Endothelial cell (in vitro differentiated cells): ENCODE measurements at regions not wholly inside any gene's neighbourhood (a gene's known extent, or its start where the extent isn't known, plus 50 kb on each side); places are given as distances from the start of the nearest gene placed in this dataset.

Experiments
- DNase-seq: peaks from one replicate; pipeline ENCODE4 v3.0.0; 2021; ENCODE audit warnings: low spot score
- H3K27ac Mint-ChIP-seq: one replicate; pipeline ENCODE4 v1.8.0; 2021; ENCODE audit warnings: mixed read lengths, inconsistent platforms; ENCODE audit not compliant: unreplicated experiment
- H3K27me3 Mint-ChIP-seq: one replicate; pipeline ENCODE4 v1.8.0; 2021; ENCODE audit warnings: mild to moderate bottlenecking, moderate library complexity, mixed read lengths, inconsistent platforms; ENCODE audit not compliant: unreplicated experiment
- H3K36me3 Mint-ChIP-seq: one replicate; pipeline ENCODE4 v1.8.0; 2021; ENCODE audit warnings: mild to moderate bottlenecking, low read depth, mixed read lengths, inconsistent platforms; ENCODE audit not compliant: unreplicated experiment
- H3K4me1 Mint-ChIP-seq: one replicate; pipeline ENCODE4 v1.8.0; 2021; ENCODE audit warnings: mild to moderate bottlenecking, mixed read lengths, inconsistent platforms; ENCODE audit not compliant: unreplicated experiment
- H3K4me3 Mint-ChIP-seq: one replicate; pipeline ENCODE4 v1.8.0; 2021; ENCODE audit warnings: mild to moderate bottlenecking, mixed read lengths, inconsistent platforms; ENCODE audit not compliant: unreplicated experiment
- H3K9me3 Mint-ChIP-seq: one replicate; pipeline ENCODE4 v1.8.0; 2021; ENCODE audit warnings: mixed read lengths, inconsistent platforms; ENCODE audit not compliant: unreplicated experiment
- CTCF ChIP-seq: fragments of 200-600 bp; sonication (generic); IDR thresholded peaks from one replicate; pipeline ENCODE4 v1.5.0; 2021; ENCODE audit warnings: antibody characterized with exemption; ENCODE audit not compliant: unreplicated experiment

GRCh38 chr12:77251799-77252198 lies 186.4 kb upstream of the E2F7 start:
- no peaks in the 10 kb centered on the region for H3K36me3 Mint-ChIP-seq
- no peaks in the 10 kb centered on the region for H3K27me3 Mint-ChIP-seq
- no peak overlapping the region for H3K4me3 Mint-ChIP-seq

GRCh38 chr12:77249892-77250291 lies 184.5 kb upstream of the E2F7 start:
- H3K4me3 Mint-ChIP-seq, result no peak overlapping the region
- TF ChIP-seq CTCF, result no peak
- H3K36me3 Mint-ChIP-seq, result no peaks in the 10 kb centered on the region
- no peaks in the 10 kb centered on the region for H3K27me3 Mint-ChIP-seq
- no peaks in the 10 kb centered on the region for H3K9me3 Mint-ChIP-seq
- no peak overlapping the region for H3K27ac Mint-ChIP-seq
- DNase-seq, result no peak
- peaks cover 8% of the 10 kb centered on the region for H3K4me1 Mint-ChIP-seq

More at GRCh38 chr12:77251799-77252198, 186.4 kb upstream of the E2F7 start:
- TF ChIP-seq CTCF, result no peak
- peaks cover 8% of the 10 kb centered on the region for H3K4me1 Mint-ChIP-seq
- H3K27ac Mint-ChIP-seq, result no peak overlapping the region
- no peak for DNase-seq
- no peaks in the 10 kb centered on the region for H3K9me3 Mint-ChIP-seq

- Mint-ChIP-seq H3K36me3 (no peaks in the 10 kb centered on the region), H3K4me3 (no peak overlapping the region), H3K9me3 (no peaks in the 10 kb centered on the region), H3K27me3 (no peaks in the 10 kb centered on the region), H3K27ac (no peak overlapping the region), H3K4me1 (peaks cover 8% of the 10 kb centered on the region)
- no peak for DNase-seq
- no peak for TF ChIP-seq CTCF
These were observed 182.7 kb upstream of the E2F7 start for GRCh38 chr12:77248036-77248435.

GRCh38 chr12:77247542-77247941 lies 182.2 kb upstream of the E2F7 start:
- Mint-ChIP-seq H3K36me3 (no peaks in the 10 kb centered on the region), H3K4me1 (peaks cover 8% of the 10 kb centered on the region), H3K27ac (no peak overlapping the region), H3K27me3 (no peaks in the 10 kb centered on the region), H3K4me3 (no peak overlapping the region), H3K9me3 (no peaks in the 10 kb centered on the region)
- DNase-seq, result no peak
- no peak for TF ChIP-seq CTCF

- H3K27ac Mint-ChIP-seq, result no peak overlapping the region
- H3K9me3 Mint-ChIP-seq, result no peaks in the 10 kb centered on the region
- H3K36me3 Mint-ChIP-seq, result no peaks in the 10 kb centered on the region
- no peak for TF ChIP-seq CTCF
- no peaks in the 10 kb centered on the region for H3K27me3 Mint-ChIP-seq
- DNase-seq, result no peak
- H3K4me3 Mint-ChIP-seq, result no peak overlapping the region
- peaks cover 26% of the 10 kb centered on the region for H3K4me1 Mint-ChIP-seq
These were observed 178.0 kb upstream of the E2F7 start for GRCh38 chr12:77243345-77243744.
